HG03520 (cell line): ENCODE measurements at regions not wholly inside any gene's neighbourhood (a gene's known extent, or its start where the extent isn't known, plus 50 kb on each side); places are given as distances from the start of the nearest gene placed in this dataset.
A peak's percentile ranks its signal among the peaks of the same experiment; 100 is the strongest.

Experiments
- ATAC-seq: cut with Tn5 transposase; IDR thresholded peaks from one replicate; pipeline ENCODE4 v1.9.1; 2021; ENCODE audit warnings: mild to moderate bottlenecking, moderate library complexity; ENCODE audit not compliant: unreplicated experiment

DNA sequence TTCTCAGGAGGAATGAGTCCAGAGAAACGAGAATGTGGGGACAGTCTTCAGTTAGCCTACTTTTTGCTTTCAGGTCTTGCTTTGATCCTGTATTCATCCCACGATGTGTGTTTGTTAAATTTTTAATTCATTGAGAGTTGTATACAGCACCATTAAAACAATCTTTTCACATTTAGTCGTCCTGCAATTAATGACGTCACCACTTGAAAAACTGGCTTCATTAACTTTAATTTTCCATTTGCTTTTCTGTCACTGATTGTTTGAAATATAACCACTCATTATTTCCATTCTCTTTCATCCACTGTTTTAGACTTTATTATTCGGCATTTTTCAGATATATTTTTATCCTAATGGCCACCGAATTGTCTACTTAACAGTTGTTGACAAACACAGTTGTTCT is 146.9 kb downstream of the TFEC start:
- ATAC-seq, result no peak

- no peak for ATAC-seq
These were observed 149.1 kb downstream of the TFEC start for GRCh38 chr7:115881476-115881875.

- ATAC-seq, result no peak
These were observed 151.4 kb downstream of the TFEC start for GRCh38 chr7:115879171-115879570.

DNA sequence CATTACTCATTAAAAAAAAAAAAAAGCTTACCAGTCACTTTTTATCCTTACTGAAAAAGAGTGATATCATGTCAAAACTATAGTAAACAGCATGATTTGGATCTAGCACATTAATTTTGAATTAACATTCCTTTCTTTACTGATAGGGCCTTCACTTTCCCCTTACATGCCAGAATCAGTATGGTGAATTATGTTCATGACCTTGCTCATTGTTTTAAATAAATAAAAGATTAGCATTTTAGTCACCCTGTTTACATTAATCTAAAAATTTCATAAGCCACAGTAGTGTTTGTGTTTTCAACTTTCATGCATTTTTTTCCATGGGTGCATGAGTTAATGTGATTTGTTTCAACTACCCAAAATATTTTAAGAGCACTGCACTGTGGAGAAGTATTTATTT is 160.8 kb downstream of the TFEC start:
- ATAC-seq, result no peak

DNA sequence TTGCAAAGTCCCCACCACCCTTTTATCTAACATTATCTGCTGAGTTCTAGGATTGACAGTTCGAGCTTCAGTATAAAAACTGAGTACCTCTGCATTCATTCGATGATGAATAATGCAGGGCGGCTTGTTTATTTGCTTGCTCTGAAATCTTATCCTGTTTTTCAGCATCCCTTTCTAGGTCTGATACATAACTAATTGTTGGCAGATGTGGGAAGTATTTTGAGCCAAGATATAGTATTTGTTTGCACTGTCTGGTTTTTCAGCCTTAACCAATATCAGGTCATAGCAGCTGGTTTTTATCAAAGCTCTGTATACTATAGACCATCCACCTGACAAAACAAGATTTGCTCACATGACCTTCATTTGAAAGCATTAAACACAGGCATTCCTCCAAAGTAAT is 161.4 kb downstream of the TFEC start:
- no peak for ATAC-seq

DNA sequence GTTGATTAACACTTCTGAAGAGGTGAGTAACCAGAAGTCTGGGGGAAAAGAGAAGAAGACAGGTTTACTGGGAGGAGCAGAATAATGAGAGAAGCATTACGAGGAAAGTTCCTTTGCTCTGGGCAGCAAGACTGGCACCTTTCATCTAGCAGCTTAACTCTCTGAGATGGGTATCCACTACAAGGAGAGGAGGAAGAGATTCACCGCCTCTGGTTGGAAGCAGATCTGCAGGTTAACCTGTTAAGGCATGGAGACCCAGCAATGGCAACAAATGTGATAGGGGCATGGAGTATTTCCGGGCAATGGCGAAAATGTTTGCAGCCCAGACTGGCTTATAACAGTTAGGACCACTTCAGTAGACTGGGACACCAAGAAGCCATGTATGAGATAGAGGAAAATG is 162.2 kb downstream of the TFEC start:
- no peak for ATAC-seq

- ATAC-seq, result no peak
These were observed 166.5 kb downstream of the TFEC start for GRCh38 chr7:115864082-115864481.

GRCh38 chr7:115851291-115851690 is 179.3 kb downstream of the TFEC start:
- no peak for ATAC-seq

- no peak for ATAC-seq
These were observed 179.8 kb downstream of the TFEC start for GRCh38 chr7:115850774-115851173.

DNA sequence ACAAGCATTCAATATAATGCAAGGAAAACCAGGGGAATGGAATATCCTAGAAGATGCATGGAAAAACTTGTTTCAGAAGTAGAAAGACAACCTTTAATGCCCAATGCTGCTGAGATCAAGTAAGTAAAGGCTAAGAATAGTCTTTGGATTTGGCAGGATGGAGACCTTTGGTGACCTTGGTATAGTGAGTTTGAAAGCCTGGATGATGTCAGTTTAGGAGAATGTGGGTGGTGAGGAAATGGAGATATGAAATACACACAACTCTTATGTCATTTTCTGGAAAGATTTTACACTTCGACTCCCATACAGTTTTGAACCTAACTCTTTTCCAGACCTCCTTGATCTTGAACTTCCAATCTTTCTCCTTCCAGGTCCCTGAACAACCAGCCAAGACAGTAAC is 185.7 kb downstream of the TFEC start:
- ATAC-seq, result no peak

- ATAC-seq, result no peak
These were observed 189.9 kb downstream of the TFEC start for GRCh38 chr7:115840702-115841101.

- no peak for ATAC-seq
These were observed 191.7 kb downstream of the TFEC start for GRCh38 chr7:115838829-115839228.

DNA sequence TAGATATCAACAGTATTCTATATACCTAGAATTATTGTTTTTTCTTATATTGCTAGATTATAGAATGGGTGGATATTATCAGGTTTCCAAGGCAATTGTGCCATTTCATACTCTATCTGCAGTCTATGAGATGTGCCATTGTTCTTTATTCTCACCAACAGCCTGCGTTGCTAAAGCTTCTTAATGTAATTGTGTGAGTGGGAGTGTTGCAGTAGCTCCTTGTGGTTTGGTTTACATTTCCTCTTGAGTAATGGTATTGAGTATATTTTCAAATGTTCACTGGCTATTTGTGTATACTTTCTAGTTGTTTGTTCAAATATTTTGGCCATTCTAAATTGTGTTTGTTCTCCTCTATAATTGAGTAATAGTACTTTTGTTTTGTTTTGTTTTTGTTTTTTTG is 199.2 kb downstream of the TFEC start:
- peak; percentile 34 for ATAC-seq

DNA sequence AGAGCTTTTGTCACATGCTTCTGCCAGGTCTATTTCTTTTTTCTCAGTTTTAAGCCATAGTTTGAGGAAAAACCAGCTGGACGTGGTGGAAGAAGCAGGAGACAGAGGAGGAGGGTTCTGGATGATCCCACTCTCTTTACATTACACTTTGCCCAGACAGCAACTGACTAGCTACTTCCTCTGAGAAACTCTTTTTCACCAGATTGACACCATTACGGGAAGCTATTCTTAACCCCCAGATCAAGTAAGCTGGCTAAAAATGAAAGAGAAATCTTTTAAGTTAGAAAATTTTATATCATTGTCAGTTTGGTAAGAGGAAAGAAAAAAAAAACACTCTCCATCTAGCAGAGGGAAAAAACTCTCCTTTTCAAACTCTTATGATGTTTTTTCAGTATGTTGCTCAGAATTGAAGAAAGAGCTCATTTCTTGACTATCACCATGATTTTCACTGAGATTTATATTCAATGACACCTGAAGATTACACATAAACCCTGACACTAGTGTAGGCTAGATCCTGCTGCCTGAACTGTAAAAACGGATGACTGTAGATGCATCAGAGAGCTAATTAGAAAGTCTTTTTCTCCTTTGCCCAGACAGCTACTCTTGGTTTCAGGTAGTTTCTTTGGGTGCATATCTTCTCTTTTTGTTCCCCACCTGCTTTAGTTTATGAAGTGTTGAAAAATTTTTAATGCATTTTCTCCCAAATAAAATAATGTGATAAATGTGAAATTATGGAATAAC is 203.1 kb downstream of the TFEC start:
- ATAC-seq, result peak; percentile 54

DNA sequence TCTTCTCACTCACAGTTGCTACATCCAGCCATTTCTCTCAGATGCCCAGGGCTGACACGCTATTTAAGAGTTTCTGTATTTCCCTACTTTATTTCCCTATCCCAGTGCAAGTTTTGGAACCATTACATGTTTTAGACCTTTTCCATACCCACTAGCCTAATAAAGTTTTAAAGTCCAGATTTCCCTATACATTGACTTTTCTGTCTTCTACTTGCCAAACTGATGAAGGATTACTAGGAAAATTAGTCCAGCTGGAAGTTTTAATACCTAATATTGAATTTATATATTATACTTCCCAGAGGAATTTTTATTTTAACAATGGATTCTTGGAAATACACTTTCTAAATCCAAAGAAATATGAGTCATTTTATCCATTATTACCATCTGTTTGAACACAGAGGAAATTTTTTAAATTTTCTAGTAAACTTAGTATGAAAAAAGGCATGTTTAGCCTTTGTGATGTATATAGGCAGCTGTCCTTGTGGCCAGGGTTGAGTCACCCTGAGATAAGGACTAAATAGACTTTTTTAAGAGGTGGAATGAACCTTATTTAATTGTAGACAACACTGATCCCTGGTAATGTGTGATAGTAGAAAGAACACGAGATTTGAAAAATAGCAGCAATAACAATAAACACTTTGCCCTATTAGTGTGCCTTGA is 205.0 kb downstream of the TFEC start:
- ATAC-seq, result no peak

DNA sequence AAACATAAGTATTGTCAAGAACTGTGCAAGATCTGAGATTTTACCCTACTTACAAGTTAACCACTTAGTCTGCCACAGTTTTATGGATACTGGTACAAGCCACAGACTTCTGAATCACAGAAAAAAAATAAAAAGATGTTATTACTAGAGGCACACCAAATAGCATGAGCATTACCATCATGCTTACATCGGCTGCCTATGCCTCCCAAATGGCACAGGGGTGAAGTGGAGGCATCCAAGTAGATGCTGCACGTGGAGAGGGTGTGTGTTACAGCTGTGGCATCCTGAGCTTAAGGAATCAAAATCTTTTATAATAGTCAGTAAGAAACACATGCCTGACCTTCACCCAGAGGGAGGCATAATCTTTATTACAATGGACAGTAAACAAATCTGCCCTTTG is 207.8 kb downstream of the TFEC start:
- no peak for ATAC-seq

GRCh38 chr7:115822380-115822779 is 208.2 kb downstream of the TFEC start:
- ATAC-seq, result no peak

- ATAC-seq, result no peak
These were observed 214.1 kb downstream of the TFEC start for GRCh38 chr7:115816318-115816974.

- no peak for ATAC-seq
These were observed 217.8 kb downstream of the TFEC start for GRCh38 chr7:115812794-115813193.

DNA sequence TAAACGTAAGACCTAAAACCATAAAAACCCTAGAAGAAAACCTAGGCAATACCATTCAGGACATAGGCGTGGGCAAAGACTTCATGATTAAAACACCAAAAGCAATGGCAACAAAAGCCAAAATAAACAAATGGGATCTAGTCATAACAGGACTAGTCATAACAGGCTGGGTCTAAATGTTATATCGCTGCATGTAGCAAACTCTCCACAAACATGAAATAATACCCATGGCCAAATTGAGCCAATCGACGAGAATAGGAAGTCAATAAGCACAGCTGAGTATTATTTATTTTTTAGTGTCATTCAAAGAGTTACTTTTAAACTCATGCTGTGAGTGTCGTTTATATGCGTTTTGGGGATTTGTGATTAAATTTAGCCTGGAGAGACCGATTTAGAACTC is 225.1 kb downstream of the TFEC start:
- no peak for ATAC-seq

DNA sequence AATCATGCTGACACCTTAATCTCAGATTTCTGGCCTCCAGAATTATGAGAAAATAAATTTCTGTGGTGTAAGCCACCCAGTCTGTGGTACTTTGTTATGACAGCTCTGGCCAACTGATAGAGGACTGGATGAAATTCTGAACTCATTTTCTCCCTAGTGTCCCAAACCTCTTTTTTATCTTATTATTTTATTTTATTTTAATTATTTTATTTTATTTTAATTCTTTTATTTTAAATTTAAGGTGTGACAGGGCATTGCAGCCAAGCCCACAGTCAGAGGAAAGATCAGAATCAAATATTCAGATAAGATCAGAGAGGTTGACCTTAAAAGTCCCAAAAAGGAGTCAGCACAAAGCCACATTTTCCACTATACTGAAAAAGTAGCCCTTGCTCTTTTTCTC is 228.1 kb downstream of the TFEC start:
- ATAC-seq, result no peak

GRCh38 chr7:115799430-115799829 is 231.1 kb downstream of the TFEC start:
- ATAC-seq, result no peak
